Fibroblast of lung (primary cell): ENCODE measurements at regions not wholly inside any gene's neighbourhood (a gene's known extent, or its start where the extent isn't known, plus 50 kb on each side); places are given as distances from the start of the nearest gene placed in this dataset.

ENCODE experiments used
- DNase-seq, 2 donors: peaks; one replicate each; pipeline versions ENCODE4 v3.0.0 to v3.0.0-alpha.2; 2010; ENCODE audit warnings: low read depth in 2 of 2
- H2AFZ ChIP-seq: 2 replicates; pipeline ENCODE4 v1.5.1; 2012; ENCODE audit warnings: low read length, control low read depth, inconsistent platforms
- H3K27ac ChIP-seq: 2 replicates; pipeline ENCODE4 v1.5.1; 2011; ENCODE audit warnings: low read length, control low read depth; ENCODE audit not compliant: insufficient read depth
- H3K27me3 ChIP-seq: 2 replicates; pipeline ENCODE4 v1.5.1; 2011; ENCODE audit warnings: mild to moderate bottlenecking, low read length; ENCODE audit not compliant: control insufficient read depth, insufficient read depth
- H3K36me3 ChIP-seq: 2 replicates; pipeline ENCODE4 v1.5.1; 2011; ENCODE audit warnings: low read length; ENCODE audit not compliant: control insufficient read depth, insufficient read depth
- H3K4me1 ChIP-seq: 2 replicates; pipeline ENCODE4 v1.5.1; 2011; ENCODE audit warnings: low read length; ENCODE audit not compliant: control insufficient read depth, insufficient read depth; ENCODE audit errors: extremely low read depth
- H3K4me2 ChIP-seq: 2 replicates; pipeline ENCODE4 v1.5.1; 2011; ENCODE audit warnings: low read length, control low read depth; ENCODE audit not compliant: insufficient read depth; ENCODE audit errors: extremely low read depth
- H3K4me3 ChIP-seq, 4 experiments: fragments of 200-600 bp in 1 of 4; sonication (generic) in 1 of 4; replicated peaks in 1 of 4; 2 replicates each; pipeline ENCODE4 v1.5.1; 2011 to 2016; ENCODE audit warnings: low read length in 4 of 4, low read depth in 3 of 4, mild to moderate bottlenecking in 3 of 4, control low read depth in 2 of 4, inconsistent platforms in 1 of 4, mixed read lengths in 1 of 4; ENCODE audit not compliant: insufficient read depth in 1 of 4; ENCODE audit errors: control extremely low read depth in 1 of 4
- H3K79me2 ChIP-seq: 2 replicates; pipeline ENCODE4 v1.5.1; 2012; ENCODE audit warnings: mild to moderate bottlenecking, low read length, inconsistent platforms; ENCODE audit not compliant: control insufficient read depth, insufficient read depth
- H3K9ac ChIP-seq: 2 replicates; pipeline ENCODE4 v1.5.1; 2011; ENCODE audit warnings: mild to moderate bottlenecking, low read length, control low read depth; ENCODE audit not compliant: insufficient read depth
- H3K9me3 ChIP-seq: 2 replicates; pipeline ENCODE4 v1.5.1; 2012; ENCODE audit warnings: low read depth, low read length; ENCODE audit not compliant: control insufficient read depth, insufficient read depth
- H4K20me1 ChIP-seq: 2 replicates; pipeline ENCODE4 v1.5.1; 2011; ENCODE audit warnings: low read length; ENCODE audit not compliant: control insufficient read depth, insufficient read depth; ENCODE audit errors: extremely low read depth
- EZH2 ChIP-seq: IDR thresholded peaks from 2 replicates; pipeline ENCODE4 v1.5.1; 2012; ENCODE audit warnings: low read length, control low read depth, mild to moderate bottlenecking; ENCODE audit errors: missing control alignments
- TF ChIP-seq, protein P1 (sequence below), 2 donors: IDR thresholded peaks in 1 of 2; conservative IDR thresholded peaks in 1 of 2; 1 replicate in 1 of 2; 2 replicates in 1 of 2; pipeline ENCODE4 v1.5.1; 2011 to 2012; ENCODE audit warnings: low read length in 2 of 2, control low read depth in 1 of 2, inconsistent platforms in 1 of 2, low read depth in 1 of 2, mild to moderate bottlenecking in 1 of 2

DNA sequence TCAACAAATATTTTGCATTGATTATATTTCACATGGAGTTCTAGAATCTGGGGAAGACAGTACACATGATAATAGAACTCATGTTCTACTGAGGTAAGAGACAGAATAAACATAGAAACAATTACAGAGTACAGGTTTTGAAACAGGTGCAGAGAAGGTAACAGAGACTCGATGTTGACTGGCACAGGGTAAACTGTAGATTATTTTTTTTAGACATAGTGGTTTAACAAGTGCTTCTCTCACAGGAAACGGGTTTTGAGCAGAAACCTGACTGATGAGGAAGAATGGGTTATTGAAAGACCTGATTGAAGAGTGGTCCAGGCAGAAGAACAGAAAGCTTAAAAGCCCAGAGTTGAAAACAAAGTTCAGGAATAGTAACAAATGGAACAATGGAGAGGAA lies 1002.5 kb upstream of the FAM98A start:
- Histone ChIP-seq H3K79me2 (no peaks in the 10 kb centered on the region), H2AFZ (no peak overlapping the region), H3K27ac (no peak overlapping the region), H3K4me3 (no peak overlapping the region), H3K4me1 (no peaks in the 10 kb centered on the region), H3K9ac (no peak overlapping the region), H3K27me3 (no peaks in the 10 kb centered on the region), H4K20me1 (no peaks in the 10 kb centered on the region), H3K4me2 (no peak overlapping the region), H3K9me3 (no peaks in the 10 kb centered on the region), H3K36me3 (no peaks in the 10 kb centered on the region)
- no peak for TF ChIP-seq EZH2
- TF ChIP-seq, protein P1, sequence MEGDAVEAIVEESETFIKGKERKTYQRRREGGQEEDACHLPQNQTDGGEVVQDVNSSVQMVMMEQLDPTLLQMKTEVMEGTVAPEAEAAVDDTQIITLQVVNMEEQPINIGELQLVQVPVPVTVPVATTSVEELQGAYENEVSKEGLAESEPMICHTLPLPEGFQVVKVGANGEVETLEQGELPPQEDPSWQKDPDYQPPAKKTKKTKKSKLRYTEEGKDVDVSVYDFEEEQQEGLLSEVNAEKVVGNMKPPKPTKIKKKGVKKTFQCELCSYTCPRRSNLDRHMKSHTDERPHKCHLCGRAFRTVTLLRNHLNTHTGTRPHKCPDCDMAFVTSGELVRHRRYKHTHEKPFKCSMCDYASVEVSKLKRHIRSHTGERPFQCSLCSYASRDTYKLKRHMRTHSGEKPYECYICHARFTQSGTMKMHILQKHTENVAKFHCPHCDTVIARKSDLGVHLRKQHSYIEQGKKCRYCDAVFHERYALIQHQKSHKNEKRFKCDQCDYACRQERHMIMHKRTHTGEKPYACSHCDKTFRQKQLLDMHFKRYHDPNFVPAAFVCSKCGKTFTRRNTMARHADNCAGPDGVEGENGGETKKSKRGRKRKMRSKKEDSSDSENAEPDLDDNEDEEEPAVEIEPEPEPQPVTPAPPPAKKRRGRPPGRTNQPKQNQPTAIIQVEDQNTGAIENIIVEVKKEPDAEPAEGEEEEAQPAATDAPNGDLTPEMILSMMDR (conservative IDR thresholded peaks at IDR 0.05 in 1 of 2, IDR thresholded peaks at IDR 0.05 in 1 of 2; ENCODE audit: low read depth in 1 of 2, low read length in 2 of 2) = no peak
- DNase-seq = no peak

DNA sequence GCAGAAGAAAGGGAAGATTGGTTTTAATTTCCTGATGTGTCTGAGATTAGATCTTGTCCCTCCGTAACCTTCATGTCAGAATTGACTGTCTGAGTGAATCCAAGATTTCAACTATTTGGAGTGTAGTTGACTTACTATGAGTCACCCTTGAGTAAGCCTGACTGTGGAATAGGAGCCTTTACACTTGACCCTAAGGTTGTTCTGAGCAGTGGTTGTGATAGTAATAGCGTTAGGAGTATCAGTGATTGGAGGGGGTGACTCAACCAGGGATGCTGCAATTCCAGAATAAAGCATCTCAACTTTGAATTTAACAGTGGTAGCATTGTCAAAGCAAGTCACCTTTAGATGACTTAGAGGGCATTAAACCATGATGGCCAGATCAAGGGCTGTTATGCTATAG lies 979.5 kb upstream of the FAM98A start:
- no peak overlapping the region for H3K27ac ChIP-seq
- H2AFZ ChIP-seq = no peak overlapping the region
- DNase-seq = no peak
- H3K36me3 ChIP-seq = no peaks in the 10 kb centered on the region
- H3K79me2 ChIP-seq = no peaks in the 10 kb centered on the region
- H4K20me1 ChIP-seq = no peaks in the 10 kb centered on the region
- no peak overlapping the region for H3K4me2 ChIP-seq
- no peak overlapping the region for H3K9ac ChIP-seq
- H3K27me3 ChIP-seq = no peaks in the 10 kb centered on the region
- TF ChIP-seq EZH2 = no peak
- TF ChIP-seq, protein P1 (conservative IDR thresholded peaks at IDR 0.05 in 1 of 2, IDR thresholded peaks at IDR 0.05 in 1 of 2; ENCODE audit: low read depth in 1 of 2, low read length in 2 of 2) = no peak
- H3K4me1 ChIP-seq = no peaks in the 10 kb centered on the region
- H3K4me3 ChIP-seq = no peak overlapping the region
- no peaks in the 10 kb centered on the region for H3K9me3 ChIP-seq

DNA sequence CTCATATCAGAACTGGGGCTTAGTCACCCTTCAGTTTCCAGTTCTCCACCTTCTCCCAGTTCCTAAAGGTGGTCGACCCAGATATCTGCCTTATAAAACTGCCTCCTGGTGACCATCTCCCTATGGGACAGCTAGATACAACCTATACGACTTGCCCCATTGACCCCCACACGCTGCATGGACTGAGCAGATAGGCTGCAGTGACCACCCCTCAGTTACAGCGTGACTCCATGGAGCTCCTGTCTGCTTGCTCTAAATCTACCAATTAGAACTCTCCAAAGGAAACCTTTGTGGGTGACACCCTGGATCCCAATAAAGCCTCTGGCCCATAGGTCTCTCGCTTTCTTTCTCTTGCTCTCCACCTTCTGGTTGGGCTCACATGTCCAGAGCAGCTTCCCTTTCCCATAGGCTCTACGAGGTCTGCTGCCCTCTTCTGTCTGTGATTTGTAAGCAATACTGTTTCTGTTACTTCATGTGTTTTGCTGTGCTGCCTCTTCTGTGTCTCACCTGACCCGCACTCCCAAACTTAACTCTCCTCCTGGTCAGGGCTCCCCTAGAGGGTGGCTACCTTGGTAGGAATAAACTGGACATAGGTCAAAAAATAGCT lies 971.3 kb upstream of the FAM98A start:
- no peak for TF ChIP-seq EZH2
- TF ChIP-seq, protein P1 (conservative IDR thresholded peaks at IDR 0.05 in 1 of 2, IDR thresholded peaks at IDR 0.05 in 1 of 2; ENCODE audit: low read depth in 1 of 2, low read length in 2 of 2) = no peak
- Histone ChIP-seq H3K27me3 (no peaks in the 10 kb centered on the region), H3K9me3 (no peaks in the 10 kb centered on the region), H3K9ac (no peak overlapping the region), H3K4me2 (no peak overlapping the region), H3K4me1 (no peaks in the 10 kb centered on the region), H3K36me3 (no peaks in the 10 kb centered on the region), H3K79me2 (no peaks in the 10 kb centered on the region), H2AFZ (no peak overlapping the region), H3K4me3 (no peak overlapping the region), H4K20me1 (no peaks in the 10 kb centered on the region), H3K27ac (no peak overlapping the region)
- peak in 1 of 2 donors; percentile 0 for DNase-seq
